GM20431 (cell line): ENCODE measurements at regions not wholly inside any gene's neighbourhood (a gene's known extent, or its start where the extent isn't known, plus 50 kb on each side); places are given as distances from the start of the nearest gene placed in this dataset.

ENCODE experiments used
- in situ Hi-C: fragments of 300-500 bp; cut with MseI, MboI; formaldehyde crosslinking; loops from one replicate; pipeline ENCODE4 v1.15.0; 2020; ENCODE audit warnings: low sequenced_read_pairs; ENCODE audit not compliant: unreplicated experiment

- in situ Hi-C loops = loop anchor here (25.0 kb wide), 1 partner anchor 226 kb away; the partner anchor contains the start of gene MAP2K3
Observed at GRCh38 chr17:21513012-21513570, 136.9 kb downstream of the KCNJ12 start.

GRCh38 chr17:21514567-21514966 lies 138.4 kb downstream of the KCNJ12 start:
- in situ Hi-C loops = loop anchor here (25.0 kb wide), 1 partner anchor 227 kb away; the partner anchor contains the start of gene MAP2K3

GRCh38 chr17:21517538-21518293 lies 141.6 kb downstream of the KCNJ12 start:
- in situ Hi-C loops = loop anchor here (25.0 kb wide), 1 partner anchor 230 kb away; the partner anchor contains the start of gene MAP2K3

GRCh38 chr17:21522755-21523336 lies 146.7 kb downstream of the KCNJ12 start:
- in situ Hi-C loops = loop anchor here (25.0 kb wide), 1 partner anchor 236 kb away; the partner anchor contains the start of gene MAP2K3

GRCh38 chr17:21523497-21524210 lies 147.5 kb downstream of the KCNJ12 start:
- in situ Hi-C loops = loop anchor here (25.0 kb wide), 1 partner anchor 236 kb away; the partner anchor contains the start of gene MAP2K3

GRCh38 chr17:21524211-21524591 lies 148.0 kb downstream of the KCNJ12 start:
- in situ Hi-C loops = loop anchor here (25.0 kb wide), 1 partner anchor 237 kb away; the partner anchor contains the start of gene MAP2K3

GRCh38 chr17:21525464-21526130 lies 149.4 kb downstream of the KCNJ12 start:
- in situ Hi-C loops = no loop called here

- in situ Hi-C loops = no loop called here
Observed at GRCh38 chr17:21528031-21528695, 152.0 kb downstream of the KCNJ12 start.

DNA sequence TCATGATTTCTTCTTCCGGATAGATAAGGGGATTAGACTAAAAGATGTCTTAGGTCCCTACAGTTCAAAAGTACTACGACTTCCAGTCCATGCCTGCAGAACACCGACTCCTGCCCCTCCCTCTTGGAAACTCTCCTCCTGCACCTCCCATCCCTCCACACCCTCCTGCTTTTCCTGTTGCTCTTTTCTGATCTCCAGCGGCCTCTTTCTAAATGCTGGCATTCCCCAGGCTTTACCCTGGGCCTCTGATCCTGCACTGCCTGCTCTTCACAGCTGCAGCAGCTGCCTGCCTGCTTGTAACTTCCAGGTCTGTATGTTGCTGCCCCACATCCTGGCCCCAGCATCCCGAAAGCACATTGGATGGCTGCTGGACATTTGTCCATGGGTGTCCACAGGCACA lies 154.2 kb downstream of the KCNJ12 start:
- in situ Hi-C loops = no loop called here

- in situ Hi-C loops = no loop called here
Observed at GRCh38 chr17:21530841-21531240, 154.7 kb downstream of the KCNJ12 start.

- in situ Hi-C loops = no loop called here
Observed at GRCh38 chr17:21532763-21533385, 156.7 kb downstream of the KCNJ12 start.

DNA sequence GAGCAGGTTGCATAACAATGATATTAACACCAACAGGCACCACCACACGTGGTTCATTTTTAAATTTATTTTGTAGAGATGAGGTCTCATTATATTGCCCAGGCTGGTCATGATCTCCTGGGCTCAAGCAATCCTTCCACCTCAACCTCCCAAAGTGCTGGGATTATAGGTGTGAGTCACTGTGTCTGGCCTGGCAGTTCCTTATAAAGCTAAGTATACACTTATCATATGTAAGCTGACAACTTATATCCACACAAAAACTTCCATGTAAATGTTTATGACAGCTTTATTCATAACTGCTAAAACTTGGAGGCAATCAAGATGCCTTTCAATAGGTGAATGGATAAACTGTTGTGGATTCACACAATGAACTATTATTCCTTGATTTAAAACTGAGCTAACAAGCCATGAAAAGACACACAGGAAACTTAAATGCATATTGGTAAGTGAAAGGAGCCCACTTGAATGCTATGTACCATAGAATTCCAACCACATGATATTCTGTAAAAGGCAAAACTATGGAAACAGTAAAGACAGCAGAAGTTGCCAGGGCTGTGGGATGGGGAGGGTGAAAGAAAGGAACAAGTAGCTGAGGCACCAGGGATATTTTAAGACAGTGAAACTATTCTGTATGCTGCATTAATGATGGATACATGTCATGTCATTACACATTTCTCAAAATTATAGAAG lies 156.5 kb upstream of the KCNJ18 start:
- in situ Hi-C loops = no loop called here

- in situ Hi-C loops = no loop called here
Observed at GRCh38 chr17:21537302-21537701, 155.0 kb upstream of the KCNJ18 start.

DNA sequence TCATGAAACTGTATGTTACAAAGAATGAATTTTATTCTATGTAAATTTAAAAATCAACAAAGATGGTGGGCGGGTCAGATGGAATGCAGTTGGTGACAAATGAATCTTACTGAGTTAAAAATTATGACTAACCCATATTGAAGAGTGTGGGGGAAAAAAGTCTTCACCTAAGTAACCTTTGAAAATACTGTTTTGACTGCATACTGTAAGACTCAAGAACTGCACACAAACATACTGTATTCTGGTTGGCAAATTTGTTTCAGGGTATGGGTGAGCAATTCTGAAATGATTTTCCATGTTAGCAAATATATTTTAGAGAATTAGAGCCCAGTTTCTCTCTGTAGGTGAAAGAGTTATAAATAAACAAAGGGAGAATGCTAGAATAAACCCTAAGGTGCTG lies 153.7 kb upstream of the KCNJ18 start:
- in situ Hi-C loops = no loop called here

DNA sequence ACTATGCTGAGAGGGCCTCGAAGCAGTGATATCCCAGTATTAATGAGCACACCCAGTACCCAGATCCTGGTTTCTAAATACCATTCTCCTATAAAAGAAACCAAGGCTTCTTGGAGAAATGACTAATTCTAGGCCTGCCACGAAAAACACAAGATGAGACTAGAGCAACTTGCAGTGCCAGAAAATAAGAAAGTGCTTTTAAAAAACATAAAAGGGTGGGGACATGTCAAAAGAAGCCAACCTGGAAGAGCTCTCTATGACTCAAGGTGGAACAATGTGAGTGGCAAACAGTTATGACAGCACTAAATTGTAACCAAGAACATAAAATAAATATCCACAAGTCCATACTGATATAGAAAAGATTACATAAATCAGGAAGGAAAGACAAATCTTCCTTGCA lies 153.2 kb upstream of the KCNJ18 start:
- in situ Hi-C loops = no loop called here

- in situ Hi-C loops = no loop called here
Observed at GRCh38 chr17:21540502-21540901, 151.8 kb upstream of the KCNJ18 start.

DNA sequence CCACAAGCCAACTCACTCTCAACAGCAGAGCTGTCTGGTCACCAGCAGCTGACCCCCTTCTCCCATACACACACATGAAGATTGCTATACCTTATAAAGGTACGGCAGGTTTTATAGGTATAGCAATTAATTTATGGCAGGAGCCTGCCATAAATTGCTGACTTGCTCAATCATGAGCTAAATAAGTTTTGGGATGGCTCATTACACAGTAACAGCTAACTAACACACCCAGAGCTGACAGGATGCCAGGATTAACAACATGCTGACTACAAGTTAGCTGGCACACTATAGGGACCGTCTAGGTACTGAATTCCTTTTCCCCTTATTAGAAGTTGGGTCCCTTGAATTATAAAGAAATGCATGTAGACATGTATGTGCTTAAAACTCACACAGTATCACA lies 150.3 kb upstream of the KCNJ18 start:
- in situ Hi-C loops = no loop called here

- in situ Hi-C loops = no loop called here
Observed at GRCh38 chr17:21542991-21543390, 149.3 kb upstream of the KCNJ18 start.
